GM12865 (cell line): ENCODE measurements at regions not wholly inside any gene's neighbourhood (a gene's known extent, or its start where the extent isn't known, plus 50 kb on each side); places are given as distances from the start of the nearest gene placed in this dataset.

Source experiments
- DNase-seq: peaks from one replicate; pipeline ENCODE4 v3.0.0; 2010; ENCODE audit warnings: low read depth
- H3K4me3 ChIP-seq: 2 replicates; pipeline ENCODE4 v1.5.1; 2011; ENCODE audit warnings: mild to moderate bottlenecking, low read depth, low read length, control low read depth
- CTCF ChIP-seq: IDR thresholded peaks from 2 replicates; pipeline ENCODE4 v1.5.1; 2011; ENCODE audit warnings: low read length, control low read depth, low read depth, inconsistent platforms; ENCODE audit not compliant: insufficient read depth; ENCODE audit errors: missing control alignments

GRCh38 chr3:31054032-31054431, 159.6 kb upstream of the GADL1 start:
- no peak overlapping the region for H3K4me3 ChIP-seq
- no peak for TF ChIP-seq CTCF
- no peak for DNase-seq

- TF ChIP-seq CTCF = no peak
- no peak overlapping the region for H3K4me3 ChIP-seq
- no peak for DNase-seq
These were observed 161.3 kb upstream of the GADL1 start for GRCh38 chr3:31055757-31056156.

GRCh38 chr3:31057891-31058290, 163.4 kb upstream of the GADL1 start:
- DNase-seq = no peak
- no peak for TF ChIP-seq CTCF
- H3K4me3 ChIP-seq = no peak overlapping the region

- no peak overlapping the region for H3K4me3 ChIP-seq
- DNase-seq = no peak
- TF ChIP-seq CTCF = no peak
These were observed 169.6 kb upstream of the GADL1 start for GRCh38 chr3:31064021-31064420.

GRCh38 chr3:31065765-31066164, 171.3 kb upstream of the GADL1 start:
- no peak for DNase-seq

GRCh38 chr3:31067004-31067403, 172.5 kb upstream of the GADL1 start:
- TF ChIP-seq CTCF = no peak
- H3K4me3 ChIP-seq = no peak overlapping the region
- DNase-seq = no peak

More at GRCh38 chr3:31065765-31066164, 171.3 kb upstream of the GADL1 start:
- TF ChIP-seq CTCF = no peak
- no peak overlapping the region for H3K4me3 ChIP-seq

GRCh38 chr3:31075471-31075870, 181.0 kb upstream of the GADL1 start:
- no peak for TF ChIP-seq CTCF
- DNase-seq = no peak
- H3K4me3 ChIP-seq = no peak overlapping the region
